ENCODE measurements at regions not wholly inside any gene's neighbourhood (a gene's known extent, or its start where the extent isn't known, plus 50 kb on each side); places are given as distances from the start of the nearest gene placed in this dataset.

DNA sequence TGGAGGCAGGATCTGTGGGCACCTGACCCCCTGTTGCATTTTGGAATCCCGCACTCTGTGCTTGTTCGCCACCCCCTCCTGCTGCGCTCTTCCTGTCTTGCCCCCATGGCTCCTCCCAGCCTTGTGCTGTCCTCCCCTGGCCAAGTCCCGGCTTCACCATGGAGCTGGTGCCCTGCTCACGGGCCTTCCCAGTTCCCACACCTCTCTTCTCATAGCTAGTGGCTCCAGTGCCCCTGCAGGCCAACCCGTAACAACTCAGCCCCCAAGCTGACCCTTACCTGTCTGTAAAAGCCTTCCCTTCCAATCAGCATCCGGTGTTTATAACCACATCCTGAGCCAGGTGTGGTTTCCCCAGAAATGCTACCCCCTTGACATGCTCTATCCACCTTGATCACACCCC lies 407.7 kb upstream of the C2CD4B start:
- no peak for DNase-seq (ENCODE audit: low read depth in 3 of 3)

DNA sequence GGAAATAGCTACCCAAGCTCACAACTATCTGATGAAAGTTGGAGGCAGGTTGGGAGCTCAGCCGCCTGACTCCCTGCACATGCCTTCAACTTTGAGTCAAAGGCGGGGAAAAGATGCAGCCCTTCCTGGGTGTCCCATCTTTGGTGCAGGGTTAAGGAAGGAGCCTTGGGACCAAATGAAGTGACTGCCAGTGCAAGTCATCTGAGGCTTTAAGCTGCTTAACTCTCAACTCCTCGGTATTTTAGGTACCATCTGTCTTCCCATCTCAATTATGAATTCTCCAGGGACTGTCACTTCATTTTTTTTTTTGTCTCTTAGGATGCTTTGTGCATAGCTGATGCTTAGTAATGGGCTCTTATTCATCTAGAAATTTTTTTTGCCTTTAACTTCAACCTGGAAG lies 408.8 kb upstream of the C2CD4B start:
- DNase-seq (ENCODE audit: low read depth in 3 of 3) = no peak

DNA sequence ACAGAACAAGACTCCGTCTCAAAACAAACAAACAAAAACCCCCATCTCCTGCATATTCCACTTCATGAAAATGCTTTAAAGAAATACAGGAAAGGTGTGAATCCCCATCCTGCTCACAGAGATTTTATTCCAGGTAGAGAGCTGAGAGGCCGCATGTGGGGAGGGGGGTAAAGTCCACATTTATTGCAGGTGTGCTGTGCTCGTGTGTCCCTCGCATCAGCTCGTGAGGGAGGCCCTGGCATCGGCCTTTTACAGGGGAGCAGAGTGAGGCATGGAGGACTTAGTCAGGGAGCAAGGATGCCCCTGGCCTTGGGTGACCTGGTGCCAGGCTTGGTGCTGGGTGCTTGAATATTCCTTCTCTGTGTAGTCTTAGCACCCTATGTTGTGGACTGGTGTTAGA lies 413.5 kb upstream of the C2CD4B start:
- no peak for DNase-seq (ENCODE audit: low read depth in 3 of 3)

DNA sequence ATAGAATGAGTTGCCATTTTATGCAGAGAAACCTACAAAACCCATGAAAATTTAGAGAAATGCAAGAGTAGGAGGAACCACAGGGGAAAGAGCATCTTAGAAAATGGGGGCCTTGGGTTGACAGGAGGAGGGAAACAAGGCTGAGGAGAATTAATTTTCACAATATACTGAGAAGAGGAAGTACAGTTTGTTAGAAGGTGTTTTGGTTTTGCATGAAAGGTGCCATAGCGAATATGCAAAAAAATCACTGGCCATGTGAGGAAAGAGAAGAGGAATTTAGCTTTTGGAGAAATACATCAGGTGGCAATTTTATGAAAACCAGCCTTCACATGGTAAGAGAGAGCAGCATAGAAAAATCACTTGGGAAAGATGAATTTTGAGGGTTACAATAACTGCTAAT lies 413.9 kb upstream of the C2CD4B start:
- no peak for DNase-seq (ENCODE audit: low read depth in 3 of 3)

DNA sequence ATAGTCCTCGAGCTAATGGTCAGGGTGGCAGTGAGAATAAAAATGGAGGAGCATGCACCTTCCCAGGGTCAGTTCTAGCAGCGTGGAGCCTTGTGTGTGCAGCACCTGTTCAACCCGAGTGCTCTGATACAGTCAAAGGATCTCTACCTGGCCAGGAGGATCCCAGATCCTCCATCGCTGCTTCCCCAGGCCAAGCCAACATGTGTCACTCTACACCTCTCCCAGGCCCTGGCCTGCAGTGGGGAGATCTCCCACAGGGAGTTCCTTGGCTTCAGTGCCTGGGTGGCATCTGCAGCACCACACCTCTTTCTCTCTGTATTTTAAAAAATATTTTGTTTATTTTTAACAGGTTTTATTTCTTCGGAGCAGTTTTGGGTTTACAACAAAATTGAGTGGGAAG lies 414.8 kb upstream of the C2CD4B start:
- no peak for DNase-seq (ENCODE audit: low read depth in 3 of 3)

DNA sequence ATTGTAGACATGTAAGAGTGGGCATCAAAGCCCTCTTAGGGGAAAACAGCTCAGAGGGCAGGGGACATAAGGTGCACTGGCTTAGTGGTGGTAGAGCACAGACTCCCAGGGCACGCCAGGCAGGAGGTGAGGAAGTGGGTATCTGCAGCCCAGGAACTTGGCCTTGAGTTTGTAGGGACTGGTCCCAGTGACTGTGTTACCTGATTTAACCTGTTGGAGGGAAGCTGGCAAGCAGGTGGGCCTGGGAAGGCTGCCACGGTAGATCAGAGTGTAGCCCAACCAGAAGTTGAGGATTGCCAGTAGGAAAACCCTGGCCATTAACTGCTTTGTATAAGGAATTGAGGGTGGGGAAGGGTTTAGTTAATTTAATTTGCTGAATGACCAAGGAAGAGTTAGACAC lies 417.5 kb upstream of the C2CD4B start:
- DNase-seq (ENCODE audit: low read depth in 3 of 3) = no peak

DNA sequence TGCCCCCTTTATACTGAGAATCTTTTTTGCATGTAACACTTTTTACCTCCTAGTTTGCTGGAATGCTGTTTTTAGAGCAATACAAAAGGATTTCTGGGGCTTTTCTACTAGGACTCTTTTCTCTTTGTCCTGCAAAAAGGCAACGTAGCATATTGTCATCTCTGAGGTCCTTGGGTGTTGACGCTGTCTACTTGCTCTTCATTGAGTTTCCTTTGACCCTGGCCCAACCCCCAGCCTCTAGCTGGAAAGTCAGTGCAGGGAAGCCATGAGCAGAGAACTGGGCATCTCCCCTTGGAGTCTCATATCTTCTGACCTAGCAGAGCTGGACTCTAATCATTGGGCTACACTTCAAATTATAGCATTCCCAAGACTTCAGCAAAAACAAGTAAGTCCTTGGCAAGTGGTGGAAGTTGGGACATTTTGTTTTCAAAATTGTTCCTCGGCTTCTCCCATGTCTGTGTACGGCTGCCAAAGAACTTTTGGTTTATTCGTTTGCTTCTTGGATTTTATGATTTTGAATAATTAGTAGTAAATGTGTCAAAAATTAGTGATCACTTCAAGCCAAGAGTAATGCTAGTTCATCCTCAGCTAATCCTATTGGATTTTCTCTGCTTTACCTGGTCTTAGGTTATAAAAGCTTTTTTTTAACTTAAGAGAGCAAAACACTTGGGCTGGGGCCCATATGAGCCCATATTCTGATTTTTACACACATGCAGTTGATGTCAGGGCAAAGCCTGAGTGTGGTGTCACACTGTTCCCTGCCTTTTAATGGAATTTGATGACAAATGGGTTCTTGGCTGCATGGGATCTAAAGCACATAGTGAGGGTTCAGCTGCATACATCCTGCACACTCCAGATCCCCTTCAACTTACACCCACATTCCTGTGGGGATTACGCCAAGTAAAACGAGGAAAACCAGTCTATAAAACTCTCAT lies 419.5 kb upstream of the C2CD4B start:
- DNase-seq (ENCODE audit: low read depth in 3 of 3) = no peak

DNA sequence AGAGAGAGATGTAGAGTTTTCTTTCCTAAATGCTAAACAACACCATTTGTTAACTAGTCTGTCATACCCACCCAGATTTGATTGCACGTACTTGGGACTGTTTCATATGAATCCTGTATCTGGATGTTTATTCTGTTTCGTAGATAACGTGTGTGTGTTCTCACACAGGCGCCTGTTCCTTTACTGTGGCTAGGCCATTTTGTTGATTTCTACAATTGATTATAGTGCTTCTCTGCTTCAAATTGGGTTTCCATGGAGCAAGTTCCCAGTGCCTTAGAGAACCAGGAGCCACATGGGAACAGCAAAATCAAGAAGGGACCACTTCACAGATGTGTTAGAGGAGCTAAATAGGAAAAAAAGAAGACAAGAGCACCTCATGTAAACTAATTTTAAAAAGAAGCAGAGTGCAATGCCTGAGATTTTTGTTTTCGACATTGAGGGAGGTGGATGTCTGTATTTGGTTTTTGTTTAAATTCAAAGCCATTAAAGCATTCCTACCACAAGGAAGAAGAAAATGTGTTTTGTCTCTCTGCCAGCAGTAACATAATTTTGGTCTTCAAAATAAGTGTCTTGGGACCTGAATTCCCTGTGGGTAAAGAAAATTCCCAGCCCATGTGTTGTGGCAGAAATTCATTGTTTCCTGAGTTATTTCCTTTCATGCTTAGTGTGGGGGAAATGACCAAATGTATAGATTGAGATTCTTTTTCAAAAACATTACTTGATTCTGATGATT lies 424.0 kb upstream of the C2CD4B start:
- DNase-seq (ENCODE audit: low read depth in 3 of 3) = no peak

DNA sequence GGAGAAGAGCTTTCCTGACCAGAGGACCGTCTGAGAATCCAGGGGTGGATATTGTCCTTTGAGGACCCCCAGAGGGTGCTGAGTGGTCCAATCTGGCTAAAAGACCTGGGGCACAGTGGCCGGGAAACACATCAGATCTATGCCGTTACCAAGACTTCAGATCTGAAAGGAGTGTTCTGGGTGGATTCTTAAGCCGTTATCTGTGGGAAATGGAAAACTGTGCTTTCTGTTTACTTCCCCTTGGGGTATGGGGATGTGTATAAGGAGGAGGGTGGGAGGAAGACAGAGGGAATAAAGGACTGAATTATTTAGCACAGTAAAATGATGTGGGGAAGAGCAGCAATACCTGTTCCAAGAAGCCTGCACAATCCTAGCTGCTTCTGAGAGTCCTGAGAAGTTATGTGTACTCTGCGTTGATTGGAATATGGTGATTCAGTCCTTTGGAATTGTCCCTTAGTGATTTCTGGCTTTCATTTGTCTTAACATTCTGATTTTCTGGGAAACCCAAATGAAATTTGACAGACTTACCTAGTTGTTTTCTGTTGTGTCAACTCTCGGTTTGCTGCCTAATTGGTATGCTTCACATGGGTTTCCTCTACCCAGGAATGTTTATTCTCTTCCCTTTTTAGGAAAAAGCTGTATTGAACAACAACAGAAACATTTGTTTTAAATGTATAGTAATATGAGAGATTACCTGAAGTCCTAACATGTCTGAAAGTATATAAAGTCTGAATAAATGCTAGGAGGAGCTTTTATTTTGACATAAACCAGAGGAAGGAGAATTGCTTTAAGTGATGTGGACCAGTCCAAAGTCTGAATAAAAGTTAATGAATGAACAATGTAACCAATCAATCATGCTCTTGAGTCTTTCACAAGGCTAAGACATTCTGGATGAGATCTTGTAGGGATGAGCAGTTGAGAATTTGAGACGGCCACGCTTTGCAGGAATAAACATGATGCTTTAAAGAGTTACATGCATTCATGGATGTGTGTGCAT lies 427.1 kb upstream of the C2CD4B start:
- DNase-seq (ENCODE audit: low read depth in 3 of 3) = no peak

DNA sequence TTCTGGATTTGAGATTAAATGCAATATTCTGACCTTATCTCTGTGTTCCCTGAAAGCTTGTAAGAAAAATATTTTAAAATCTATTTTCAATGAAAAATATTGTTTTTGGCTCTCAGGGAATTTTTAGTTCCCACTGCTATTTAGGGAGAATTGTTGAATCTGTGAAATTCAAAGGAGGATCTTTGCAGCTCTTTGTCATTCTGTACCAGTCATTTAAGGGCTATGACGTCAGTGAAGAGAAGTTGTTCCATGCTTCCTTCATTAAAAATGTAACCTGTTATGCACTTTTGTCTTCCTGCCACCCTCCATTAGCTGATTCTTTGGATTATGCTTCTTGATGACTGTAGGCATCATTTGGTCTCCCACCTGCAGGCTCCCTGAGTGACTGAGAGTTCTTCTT lies 427.8 kb upstream of the C2CD4B start:
- no peak for DNase-seq (ENCODE audit: low read depth in 3 of 3)

DNA sequence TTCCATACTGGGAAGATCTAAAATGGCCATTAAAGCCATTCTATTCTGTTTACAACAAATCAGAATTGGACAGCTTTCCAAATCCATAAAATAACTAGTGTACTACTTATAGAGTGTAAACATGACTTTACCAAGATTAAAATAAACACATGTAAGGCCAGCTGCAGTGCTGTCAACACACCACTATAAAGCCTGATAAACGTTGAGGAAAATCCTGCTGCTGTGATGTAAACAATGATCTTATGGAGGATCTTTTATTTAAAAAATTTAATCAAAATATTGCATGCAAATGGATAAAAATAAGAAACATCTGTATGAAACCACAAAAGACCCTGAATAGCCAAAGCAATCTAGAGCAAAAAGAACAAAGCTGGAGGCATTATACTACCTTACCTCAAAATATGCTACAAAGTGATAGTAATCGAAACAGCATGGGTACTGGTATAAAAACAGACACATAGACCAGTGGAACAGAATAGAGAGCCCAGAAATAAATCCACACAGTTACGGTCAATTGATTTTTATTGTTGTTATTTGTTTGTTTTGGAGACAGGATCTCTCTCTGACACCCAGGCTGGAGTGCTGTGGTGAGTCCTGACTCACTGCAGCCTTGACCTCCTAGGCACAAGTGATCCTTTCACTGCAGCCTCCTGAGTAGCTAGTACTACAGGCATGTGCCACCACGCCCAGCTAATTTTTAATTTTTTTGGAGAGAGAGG lies 428.8 kb upstream of the C2CD4B start:
- no peak for DNase-seq (ENCODE audit: low read depth in 3 of 3)

DNA sequence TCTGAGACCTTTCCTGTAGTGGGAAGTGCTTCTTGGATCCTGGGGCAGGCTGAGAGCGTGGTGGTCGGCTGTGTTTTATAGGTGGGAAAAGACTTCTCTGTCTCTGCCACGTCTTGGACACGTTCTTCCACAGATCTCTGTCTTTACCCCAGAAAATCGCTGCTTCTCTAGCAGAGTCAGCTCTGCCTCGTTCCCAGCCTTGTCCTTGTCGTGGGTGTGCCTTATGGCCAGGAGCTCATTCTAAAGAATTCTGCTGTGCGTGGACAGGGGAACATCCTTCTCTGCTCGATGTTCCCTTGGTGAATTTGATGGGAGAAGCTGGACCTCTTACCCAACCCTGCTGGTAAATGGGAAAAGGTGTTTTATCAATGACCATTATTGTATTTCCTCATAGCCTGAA lies 433.1 kb upstream of the C2CD4B start:
- DNase-seq (ENCODE audit: low read depth in 3 of 3) = no peak

DNA sequence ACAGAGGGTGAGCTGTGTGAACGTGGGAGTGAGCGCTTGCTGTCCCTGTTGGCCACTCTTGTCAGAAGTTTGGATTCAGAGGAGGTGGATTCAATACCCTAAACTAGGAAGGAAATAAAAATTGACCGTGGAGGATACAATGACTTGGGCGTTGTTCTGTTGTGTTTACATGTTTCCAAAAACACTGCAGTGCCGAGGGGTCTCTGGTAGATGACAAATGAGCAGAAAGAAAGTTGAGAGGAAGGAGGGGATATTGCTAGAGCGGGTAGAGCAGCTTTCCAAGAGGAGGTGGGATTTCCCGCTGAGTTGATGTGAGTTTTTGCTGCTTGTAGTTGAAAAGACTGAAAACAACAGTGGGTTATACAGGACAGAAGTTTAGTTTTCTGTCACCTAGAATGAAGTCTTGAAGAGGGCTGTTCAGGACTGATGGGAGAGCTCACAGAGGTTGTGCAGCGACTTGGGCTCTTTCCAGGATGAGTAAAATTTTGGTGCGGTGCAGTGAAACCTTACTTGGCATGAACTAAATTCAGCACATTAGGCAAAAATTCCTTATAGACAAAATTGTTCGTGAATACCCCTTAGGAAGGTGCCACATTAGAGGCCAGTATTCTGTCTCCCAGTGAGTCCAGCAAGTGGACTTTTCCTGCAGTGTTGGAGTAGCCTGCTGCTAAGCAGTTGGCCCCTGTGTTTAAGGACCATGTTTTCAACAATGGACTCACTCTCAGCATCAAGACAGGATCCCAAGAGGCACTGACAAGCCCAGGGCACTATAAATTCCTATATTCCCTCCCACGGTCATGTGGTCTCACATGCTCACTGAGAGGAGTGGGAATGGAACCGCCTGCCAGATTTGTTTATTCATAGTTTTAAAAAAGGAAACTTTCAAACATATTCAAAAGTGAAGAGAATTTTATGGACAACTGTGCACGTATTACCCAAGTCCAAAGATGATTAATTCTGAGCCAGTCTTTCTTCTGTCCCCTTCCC lies 435.0 kb upstream of the C2CD4B start:
- no peak for DNase-seq (ENCODE audit: low read depth in 3 of 3)

DNA sequence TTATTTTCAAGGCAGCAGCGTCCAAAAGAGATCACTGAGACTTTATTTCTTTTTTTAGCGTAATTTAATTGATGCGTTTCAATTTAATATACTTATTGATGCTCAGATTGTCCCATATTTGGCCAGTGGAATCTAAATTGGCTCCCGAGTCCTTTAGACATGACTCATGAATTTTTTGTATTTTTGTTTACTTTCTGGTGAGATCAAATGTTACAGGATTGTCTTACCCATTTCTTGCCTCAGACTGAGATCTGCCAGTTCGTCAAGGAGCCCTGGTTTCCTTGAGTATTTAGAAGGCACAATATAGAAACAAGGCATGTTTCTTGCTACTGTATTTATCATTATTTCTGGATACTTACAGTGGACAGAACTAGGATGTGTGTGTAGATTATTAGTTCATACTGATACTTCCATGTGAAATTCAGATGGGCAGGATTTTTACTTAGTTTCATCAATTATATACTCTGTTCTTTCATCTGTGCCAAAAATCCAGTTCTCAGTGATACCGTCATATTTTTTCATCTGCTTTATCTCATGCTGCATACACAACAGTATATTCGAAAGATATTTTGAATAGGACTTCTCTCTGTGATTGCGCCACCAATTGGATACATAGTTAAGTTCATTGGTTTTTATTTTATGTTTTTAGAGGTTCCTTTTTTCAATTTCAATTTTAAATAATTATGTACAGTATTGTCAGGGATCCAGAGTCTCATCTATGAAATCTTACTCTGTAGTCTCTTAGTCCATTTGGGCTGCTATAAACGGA lies 436.9 kb upstream of the C2CD4B start:
- DNase-seq (ENCODE audit: low read depth in 3 of 3) = no peak

DNA sequence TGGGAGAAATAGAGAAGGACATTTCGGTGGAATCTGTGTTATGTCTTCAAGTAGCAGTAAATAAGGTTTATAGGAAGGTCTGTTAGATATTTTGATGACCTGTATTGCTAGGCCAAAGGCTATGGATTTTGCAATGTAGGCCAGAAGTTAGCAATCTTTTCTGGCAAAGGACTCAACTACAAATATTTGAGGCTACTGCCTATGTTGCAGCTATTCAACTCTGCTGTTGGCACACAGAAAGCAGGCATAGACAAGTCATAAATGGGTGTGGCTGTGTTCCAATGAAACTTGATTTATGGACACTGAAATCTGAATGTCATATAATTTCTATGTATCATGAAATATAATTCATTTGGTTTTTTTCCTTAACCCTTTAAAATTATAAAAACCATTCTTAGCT lies 438.7 kb upstream of the C2CD4B start:
- DNase-seq (ENCODE audit: low read depth in 3 of 3) = no peak

DNA sequence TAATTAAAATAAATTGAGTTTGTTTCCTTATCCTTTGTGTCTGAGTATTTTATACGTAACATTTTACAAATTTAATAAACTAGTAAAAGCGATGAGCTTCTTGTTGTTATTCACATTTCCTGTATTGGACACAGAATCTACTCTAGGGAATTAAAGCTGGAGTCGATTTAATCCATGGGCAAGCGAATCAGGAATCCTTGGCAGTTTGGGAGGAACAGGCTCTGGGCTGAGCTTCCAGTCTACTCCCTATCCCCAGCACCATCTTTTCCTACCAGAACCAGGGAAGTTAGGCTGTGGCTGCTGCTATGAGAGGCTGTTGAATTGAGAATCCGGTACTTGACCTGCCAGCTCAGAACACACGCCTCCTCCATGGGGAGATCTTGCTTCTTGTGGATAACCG lies 437.3 kb upstream of the TPM1 start:
- no peak for DNase-seq (ENCODE audit: low read depth in 3 of 3)

DNA sequence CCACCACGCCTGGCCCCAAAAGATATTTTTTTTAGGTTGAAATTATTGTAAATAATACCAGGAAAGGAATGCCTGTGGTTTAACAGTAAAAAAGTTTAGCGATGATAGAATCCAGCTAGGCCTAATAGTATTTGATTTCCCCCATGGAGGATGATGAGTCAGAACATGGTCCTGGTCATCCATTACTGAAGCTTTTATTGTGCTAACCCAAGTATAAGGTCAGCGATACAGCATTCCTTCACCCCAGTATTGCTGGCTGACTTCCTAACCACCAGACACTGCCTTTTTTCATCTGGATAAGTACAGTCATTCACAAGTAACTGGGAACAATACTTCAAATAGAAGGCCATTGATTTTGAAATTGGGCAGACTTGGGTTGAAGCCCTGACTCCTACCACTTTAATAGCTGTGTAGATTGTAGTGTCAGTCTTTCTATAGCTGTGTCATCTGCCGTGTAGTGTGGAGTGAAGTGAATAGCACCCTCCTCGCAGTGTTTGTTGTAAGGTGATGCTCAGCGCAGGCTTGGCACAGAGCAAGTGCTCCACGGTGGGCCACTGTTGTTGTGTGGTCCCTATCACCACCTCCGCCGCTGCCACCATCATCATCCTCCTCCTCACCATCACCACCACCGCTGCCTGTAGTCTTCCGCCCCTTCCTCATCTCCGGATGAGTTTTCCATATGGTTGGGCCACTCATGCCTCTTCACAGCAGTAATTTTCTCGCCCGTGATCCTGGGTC lies 436.0 kb upstream of the TPM1 start:
- no peak for DNase-seq (ENCODE audit: low read depth in 3 of 3)

DNA sequence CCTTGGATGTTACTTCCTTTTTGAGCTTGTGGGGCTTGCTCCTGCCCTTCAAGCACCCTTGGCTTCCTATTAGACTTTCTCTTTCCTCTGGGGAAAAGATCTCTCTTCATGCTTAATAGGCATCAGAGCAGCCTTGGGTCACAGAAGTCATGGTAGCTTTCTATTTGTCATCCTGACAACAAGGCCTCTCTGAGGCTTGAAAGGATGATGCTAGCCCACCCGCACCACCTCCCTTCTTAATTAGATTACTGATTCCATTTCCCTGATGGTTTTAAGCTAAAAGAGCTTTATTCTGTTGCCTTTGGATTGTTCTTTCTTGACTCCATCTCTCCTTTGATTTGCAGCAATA lies 435.5 kb upstream of the TPM1 start:
- DNase-seq (ENCODE audit: low read depth in 3 of 3) = no peak

DNA sequence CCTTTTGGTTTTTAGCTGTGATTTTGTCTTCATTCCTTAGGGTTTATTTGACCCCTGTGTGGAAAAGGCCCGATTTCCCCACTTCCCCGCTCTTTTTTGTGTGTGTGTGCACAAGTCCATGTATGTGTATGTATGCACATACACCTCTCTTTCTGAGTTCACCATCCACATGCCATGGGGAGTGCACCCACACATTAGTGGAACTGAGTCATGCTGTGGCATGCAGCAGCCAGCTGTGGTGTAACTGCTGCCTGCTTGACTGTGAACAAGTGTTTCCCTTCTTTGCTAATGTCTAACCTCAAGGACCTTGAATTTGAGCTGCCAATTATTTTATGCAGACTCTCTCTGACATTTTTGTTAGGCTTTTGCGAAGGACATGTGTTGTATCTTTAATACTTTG lies 434.9 kb upstream of the TPM1 start:
- DNase-seq (ENCODE audit: low read depth in 3 of 3) = no peak
